Cardiac muscle cell (in vitro differentiated cells and primary cell): ENCODE measurements at regions not wholly inside any gene's neighbourhood (a gene's known extent, or its start where the extent isn't known, plus 50 kb on each side); places are given as distances from the start of the nearest gene placed in this dataset.

Source experiments
- DNase-seq, 2 donors: peaks; one replicate each; pipeline versions ENCODE4 v3.0.0 to v3.0.0-alpha.2; 2010 to 2017; ENCODE audit warnings: low read depth in 1 of 2, low spot score in 1 of 2
- H3K27ac ChIP-seq: fragments of 200-600 bp; sonication (generic); 2 replicates; pipeline ENCODE4 v1.5.1; 2016
- H3K27me3 ChIP-seq: fragments of 200-600 bp; sonication (generic); 2 replicates; pipeline ENCODE4 v1.6.0; 2016; ENCODE audit warnings: control low read depth
- H3K36me3 ChIP-seq: fragments of 200-600 bp; sonication (generic); 2 replicates; pipeline ENCODE4 v1.5.1; 2016; ENCODE audit warnings: control low read depth
- H3K4me1 ChIP-seq: fragments of 200-600 bp; sonication (generic); 2 replicates; pipeline ENCODE4 v1.8.1; 2017; ENCODE audit warnings: low read depth, mild to moderate bottlenecking, mixed run types
- H3K4me3 ChIP-seq: fragments of 200-600 bp; sonication (generic); 2 replicates; pipeline ENCODE4 v1.5.1; 2016; ENCODE audit warnings: mild to moderate bottlenecking
- H3K9me3 ChIP-seq: fragments of 200-600 bp; sonication (generic); 2 replicates; pipeline ENCODE4 v1.5.1; 2017; ENCODE audit warnings: low read depth, mild to moderate bottlenecking, control low read depth
- TF ChIP-seq, protein P1 (sequence below): IDR thresholded peaks from 2 replicates; pipeline ENCODE4 v1.5.1; 2012; ENCODE audit warnings: low read depth, mild to moderate bottlenecking, low read length

DNA sequence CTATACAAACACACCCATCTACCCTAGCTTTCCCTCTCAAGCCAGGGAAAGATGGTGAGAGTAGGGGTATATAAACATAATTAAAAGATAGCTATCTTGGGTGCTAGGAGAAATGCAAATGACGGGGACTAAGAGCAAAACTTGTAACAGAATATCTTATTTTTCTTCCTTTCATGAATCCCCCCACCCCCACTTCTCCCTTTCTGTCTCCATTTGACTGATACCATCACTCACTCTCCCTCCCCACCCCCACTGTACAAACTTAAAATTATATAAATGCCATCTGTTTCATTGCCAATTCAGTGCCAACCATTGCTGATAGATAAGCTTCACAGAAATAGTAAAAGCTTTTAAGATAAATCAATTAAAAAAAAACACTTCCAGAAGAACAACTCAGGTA, 268.6 kb downstream of the SLC6A15 start:
- TF ChIP-seq, protein P1, sequence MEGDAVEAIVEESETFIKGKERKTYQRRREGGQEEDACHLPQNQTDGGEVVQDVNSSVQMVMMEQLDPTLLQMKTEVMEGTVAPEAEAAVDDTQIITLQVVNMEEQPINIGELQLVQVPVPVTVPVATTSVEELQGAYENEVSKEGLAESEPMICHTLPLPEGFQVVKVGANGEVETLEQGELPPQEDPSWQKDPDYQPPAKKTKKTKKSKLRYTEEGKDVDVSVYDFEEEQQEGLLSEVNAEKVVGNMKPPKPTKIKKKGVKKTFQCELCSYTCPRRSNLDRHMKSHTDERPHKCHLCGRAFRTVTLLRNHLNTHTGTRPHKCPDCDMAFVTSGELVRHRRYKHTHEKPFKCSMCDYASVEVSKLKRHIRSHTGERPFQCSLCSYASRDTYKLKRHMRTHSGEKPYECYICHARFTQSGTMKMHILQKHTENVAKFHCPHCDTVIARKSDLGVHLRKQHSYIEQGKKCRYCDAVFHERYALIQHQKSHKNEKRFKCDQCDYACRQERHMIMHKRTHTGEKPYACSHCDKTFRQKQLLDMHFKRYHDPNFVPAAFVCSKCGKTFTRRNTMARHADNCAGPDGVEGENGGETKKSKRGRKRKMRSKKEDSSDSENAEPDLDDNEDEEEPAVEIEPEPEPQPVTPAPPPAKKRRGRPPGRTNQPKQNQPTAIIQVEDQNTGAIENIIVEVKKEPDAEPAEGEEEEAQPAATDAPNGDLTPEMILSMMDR, result no peak
- Histone ChIP-seq H3K27ac (no peak overlapping the region), H3K4me3 (no peak overlapping the region), H3K4me1 (no peaks in the 10 kb centered on the region), H3K36me3 (no peaks in the 10 kb centered on the region), H3K27me3 (no peaks in the 10 kb centered on the region), H3K9me3 (no peaks in the 10 kb centered on the region)
- no peak for DNase-seq

DNA sequence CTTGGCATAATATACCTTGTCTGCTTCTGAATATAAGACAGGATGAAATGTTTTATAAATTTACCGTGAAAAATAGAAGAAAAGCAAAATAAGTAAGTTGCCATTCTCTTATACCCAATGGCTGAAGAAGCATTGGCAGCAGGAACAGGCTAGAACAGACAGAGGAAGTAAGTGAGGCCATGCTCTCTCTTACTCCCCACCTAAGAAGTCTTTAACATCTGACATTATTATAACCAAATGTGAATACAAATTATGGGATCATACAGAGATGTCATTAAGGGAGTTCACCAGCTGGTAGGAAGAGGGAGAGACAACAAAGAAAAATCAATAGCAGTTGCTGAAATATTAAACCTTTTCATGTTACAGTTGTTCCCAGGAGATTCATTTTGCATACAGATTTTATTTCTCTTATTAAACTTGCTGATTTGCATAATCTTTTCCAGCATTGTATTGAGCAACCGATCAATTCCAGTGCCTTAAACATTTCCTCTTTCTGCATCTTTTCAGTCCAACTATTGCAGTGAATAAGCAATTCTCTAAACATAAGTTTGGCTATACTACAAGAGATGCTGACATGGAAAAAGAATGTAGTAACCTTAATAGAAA, 270.6 kb downstream of the SLC6A15 start:
- no peak overlapping the region for H3K4me3 ChIP-seq
- H3K27ac ChIP-seq, result no peak overlapping the region
- no peaks in the 10 kb centered on the region for H3K36me3 ChIP-seq
- TF ChIP-seq, protein P1, result no peak
- DNase-seq, result no peak
- no peaks in the 10 kb centered on the region for H3K9me3 ChIP-seq
- H3K4me1 ChIP-seq, result no peaks in the 10 kb centered on the region
- no peaks in the 10 kb centered on the region for H3K27me3 ChIP-seq

DNA sequence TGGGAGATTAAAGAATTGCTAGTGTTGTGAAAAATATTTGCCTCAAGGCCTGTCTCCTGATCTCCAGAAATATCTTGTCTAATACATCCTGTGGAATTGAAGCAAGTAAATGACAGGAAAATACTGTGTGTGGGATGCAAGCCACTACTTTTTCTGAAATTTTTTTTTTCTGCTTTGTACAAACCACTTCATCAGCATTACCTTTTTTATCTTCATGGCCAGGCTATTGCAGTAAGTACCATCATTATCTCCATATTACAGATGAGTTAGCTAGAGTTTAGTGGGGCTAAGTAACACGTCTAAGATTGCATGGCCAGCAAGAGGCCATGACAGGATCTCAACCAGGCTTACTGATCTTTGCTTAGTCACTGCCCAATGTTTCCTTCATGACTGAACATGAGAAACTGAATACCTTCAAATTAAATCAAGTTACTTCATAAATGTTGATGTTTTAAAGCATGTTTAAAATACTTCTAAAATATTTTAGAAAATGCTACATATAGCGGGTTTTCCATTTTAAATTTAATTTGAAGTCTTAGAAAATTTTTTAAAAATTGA, 273.7 kb downstream of the SLC6A15 start:
- Histone ChIP-seq H3K9me3 (no peaks in the 10 kb centered on the region), H3K27ac (no peak overlapping the region), H3K4me3 (no peak overlapping the region), H3K4me1 (no peaks in the 10 kb centered on the region), H3K27me3 (no peaks in the 10 kb centered on the region), H3K36me3 (no peaks in the 10 kb centered on the region)
- no peak for DNase-seq
- TF ChIP-seq, protein P1, result no peak

DNA sequence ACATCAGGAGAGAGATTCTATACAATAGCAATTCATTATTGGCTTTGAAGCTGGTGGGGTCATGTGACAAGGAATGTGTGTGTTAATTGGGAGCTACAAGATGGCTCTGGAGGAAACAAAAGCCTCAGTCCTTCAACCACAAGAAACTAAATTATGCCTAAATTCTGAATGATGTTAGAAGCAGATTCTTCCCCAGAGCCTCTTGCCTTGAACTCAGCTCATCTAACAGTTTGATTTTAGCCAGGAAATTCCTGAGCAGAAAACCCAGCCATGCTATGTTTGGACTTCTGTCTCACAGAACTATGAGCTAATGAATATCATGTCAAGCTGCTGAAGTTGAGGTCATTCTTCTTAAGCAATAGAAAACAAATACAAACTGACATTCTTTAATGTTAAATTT, 274.7 kb downstream of the SLC6A15 start:
- TF ChIP-seq, protein P1, result no peak
- no peak for DNase-seq
- Histone ChIP-seq H3K27ac (no peak overlapping the region), H3K36me3 (no peaks in the 10 kb centered on the region), H3K4me3 (no peak overlapping the region), H3K4me1 (no peaks in the 10 kb centered on the region), H3K9me3 (no peaks in the 10 kb centered on the region), H3K27me3 (no peaks in the 10 kb centered on the region)

DNA sequence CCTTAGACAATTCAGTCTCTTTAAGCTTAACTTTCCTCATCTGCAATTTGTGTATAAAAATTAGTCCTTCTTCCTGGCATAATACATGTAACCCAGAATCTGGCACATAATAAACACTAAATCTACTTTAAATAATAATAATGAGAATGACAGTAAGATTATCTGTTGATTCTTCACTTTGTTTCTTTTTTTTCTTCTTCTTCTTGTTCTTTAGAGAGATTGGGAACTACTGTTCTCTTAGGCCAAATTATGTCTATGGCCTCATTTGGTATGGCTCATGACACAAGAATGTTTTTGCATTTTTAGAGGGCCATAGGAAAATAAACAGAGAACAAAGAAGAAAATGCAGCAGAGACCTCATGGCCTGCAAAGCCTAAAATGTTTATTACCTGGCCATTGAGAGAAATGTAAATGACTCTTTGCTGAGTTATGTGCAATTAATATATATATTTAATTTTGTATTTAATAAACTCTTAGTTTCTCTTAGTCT, 275.8 kb downstream of the SLC6A15 start:
- Histone ChIP-seq H3K4me3 (no peak overlapping the region), H3K27ac (no peak overlapping the region), H3K36me3 (no peaks in the 10 kb centered on the region), H3K27me3 (no peaks in the 10 kb centered on the region), H3K9me3 (no peaks in the 10 kb centered on the region), H3K4me1 (no peaks in the 10 kb centered on the region)
- no peak for DNase-seq
- TF ChIP-seq, protein P1, result no peak
